ENCODE measurements at regions not wholly inside any gene's neighbourhood (a gene's known extent, or its start where the extent isn't known, plus 50 kb on each side); places are given as distances from the start of the nearest gene placed in this dataset.

GRCh38 chr11:71133946-71134345 is 118.4 kb downstream of the SHANK2 start (continued):
- TF ChIP-seq SP1 (IDR thresholded peaks at IDR 0.05; ENCODE audit: low read depth, low read length) (no peak), BRCA1 (IDR thresholded peaks at IDR 0.05; ENCODE audit: low read depth, low read length) (no peak), RFX5 (IDR thresholded peaks at IDR 0.05; ENCODE audit: borderline replicate concordance, low read depth, low read length) (no peak), HDAC2 (IDR thresholded peaks at IDR 0.05; ENCODE audit: borderline replicate concordance in 1 of 2, low read depth in 2 of 2, low read length in 2 of 2) (no peak), SRF (IDR thresholded peaks at IDR 0.05; ENCODE audit: low read depth, low read length) (no peak)

All from H1 (cell line).